T47D (cell line): ENCODE measurements at regions not wholly inside any gene's neighbourhood (a gene's known extent, or its start where the extent isn't known, plus 50 kb on each side); places are given as distances from the start of the nearest gene placed in this dataset.
"Not testable (repeated sequence)": the region's sequence is repeated elsewhere in the genome, so short reads cannot be mapped to it uniquely, and the experiment has no call there.

ENCODE experiments used
- DNase-seq, 2 experiments: peaks; one replicate each; pipeline versions ENCODE4 v3.0.0 to v3.0.0-alpha.2; 2011 to 2012; ENCODE audit warnings: low read depth in 1 of 2, low spot score in 1 of 2
- JUND ChIP-seq: IDR thresholded peaks from 2 replicates; pipeline ENCODE4 v1.6.1; 2012; ENCODE audit warnings: low read depth
- in situ Hi-C: cut with HindIII; loops from 2 replicates; pipeline ENCODE4 v1.10.0; 2016; ENCODE audit warnings: low sequenced_read_pairs, low pct_unique_long_range_greater_than_20kb

DNA sequence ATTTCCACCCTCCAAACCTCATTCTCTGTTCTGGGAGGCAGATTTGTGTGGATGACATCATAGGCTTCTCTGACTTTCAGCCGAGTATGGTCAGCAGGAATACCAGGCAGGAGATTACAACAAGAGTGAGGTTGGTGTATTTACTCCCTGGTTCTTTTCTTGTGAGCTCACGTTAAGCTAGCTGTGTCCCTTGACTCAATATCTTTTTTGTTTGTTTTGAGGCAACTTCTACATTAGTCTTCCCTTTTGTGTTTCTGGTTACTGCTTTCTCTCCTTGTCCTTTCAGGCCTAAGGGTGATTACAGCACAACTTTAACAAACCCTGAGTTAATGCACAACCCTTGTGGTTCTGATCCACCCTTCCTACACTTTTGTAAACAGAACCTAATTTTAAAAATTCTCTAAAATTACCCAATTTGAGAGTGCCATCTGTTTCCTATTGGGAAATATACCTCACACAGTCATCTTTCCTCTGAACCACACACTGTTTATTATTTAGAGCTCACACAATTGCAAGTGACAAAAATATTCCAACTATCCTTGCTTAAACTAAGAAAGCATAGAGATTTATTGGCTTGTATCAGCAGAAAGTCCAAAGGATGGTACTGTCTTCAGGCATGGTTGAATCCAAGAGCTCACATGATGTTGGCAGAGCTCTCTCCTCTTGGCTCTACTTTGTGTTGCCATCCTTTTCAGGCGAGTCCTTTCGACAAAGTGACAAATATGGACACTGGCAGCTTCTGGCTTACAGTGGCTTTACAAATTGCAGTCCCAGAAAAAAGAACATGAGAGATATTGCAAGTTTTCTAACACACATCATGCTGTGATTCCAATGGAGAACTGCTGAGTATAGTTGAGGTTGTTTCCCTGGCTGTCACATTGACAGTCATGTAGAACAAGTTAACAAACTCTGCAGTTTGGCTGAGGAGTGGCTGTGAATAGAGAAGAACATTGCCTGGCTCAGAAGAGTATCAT lies 150.5 kb upstream of the DDIT4L start:
- no peak for DNase-seq
- no peak for TF ChIP-seq JUND
- in situ Hi-C loops: no loop called here

DNA sequence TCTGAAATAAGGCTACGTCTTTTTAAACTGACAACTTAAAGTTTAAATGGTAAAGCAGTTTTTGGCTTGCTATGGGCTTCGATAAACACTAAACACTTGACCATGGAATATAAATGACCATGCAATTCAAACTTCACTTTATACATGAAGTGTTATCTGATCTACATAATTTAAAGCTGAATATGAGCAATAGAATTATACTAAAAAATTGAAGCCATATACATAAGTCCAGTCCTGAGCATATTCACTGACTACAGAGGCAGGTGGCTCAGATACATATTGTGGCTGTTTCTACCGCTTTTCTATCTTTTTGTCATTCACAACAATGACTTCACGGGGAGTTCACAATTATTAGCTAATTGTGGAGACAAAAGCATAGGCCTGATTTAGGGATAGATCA lies 149.6 kb upstream of the DDIT4L start:
- DNase-seq: no peak
- in situ Hi-C loops: no loop called here
- TF ChIP-seq JUND: no peak

- in situ Hi-C loops, DNase-seq: not testable (repeated sequence)
Measured at GRCh38 chr4:100333491-100333890, 143.2 kb upstream of the DDIT4L start.

DNA sequence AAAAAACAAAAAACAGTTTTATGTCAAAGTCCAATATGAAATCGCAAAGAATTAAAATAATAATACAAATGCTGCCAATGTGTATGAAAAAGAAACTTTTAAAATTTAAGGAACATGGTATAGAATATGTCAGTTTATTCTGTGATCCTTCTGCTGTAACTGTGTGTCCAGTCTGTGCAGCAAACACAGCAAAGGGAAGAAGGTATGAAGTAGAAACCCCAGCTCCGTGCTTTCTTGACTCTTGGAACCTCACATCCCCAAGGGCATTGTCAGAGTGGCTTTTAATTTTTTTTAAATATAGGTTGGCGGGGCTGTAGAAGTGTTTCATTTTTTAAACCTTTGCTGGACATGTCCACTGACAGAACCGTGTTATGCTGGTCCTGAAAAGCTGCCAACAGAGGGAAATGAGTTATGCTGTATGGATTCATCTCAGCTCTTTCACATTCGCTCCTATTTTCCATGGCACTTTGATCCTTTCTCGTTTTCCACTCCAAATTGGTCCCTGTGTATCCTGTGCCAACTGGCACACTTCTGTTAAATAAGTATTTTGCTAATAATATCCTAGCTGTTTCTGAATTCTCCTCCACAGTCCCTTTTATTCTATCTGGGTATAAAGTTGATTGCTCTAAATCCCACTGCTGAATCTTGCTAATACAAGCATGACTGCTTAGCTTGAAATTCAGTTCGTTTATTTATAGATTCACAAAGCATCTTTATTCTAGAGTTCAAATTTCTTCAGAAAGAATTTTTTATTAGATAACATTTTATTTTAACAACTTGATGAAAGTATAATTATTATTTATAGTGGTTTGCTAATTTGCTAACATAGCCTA lies 127.0 kb upstream of the DDIT4L start:
- no peak for TF ChIP-seq JUND
- in situ Hi-C loops: no loop called here
- DNase-seq: no peak

GRCh38 chr4:100314057-100314456 lies 123.8 kb upstream of the DDIT4L start:
- no peak for TF ChIP-seq JUND
- DNase-seq: no peak
- in situ Hi-C loops: no loop called here

DNA sequence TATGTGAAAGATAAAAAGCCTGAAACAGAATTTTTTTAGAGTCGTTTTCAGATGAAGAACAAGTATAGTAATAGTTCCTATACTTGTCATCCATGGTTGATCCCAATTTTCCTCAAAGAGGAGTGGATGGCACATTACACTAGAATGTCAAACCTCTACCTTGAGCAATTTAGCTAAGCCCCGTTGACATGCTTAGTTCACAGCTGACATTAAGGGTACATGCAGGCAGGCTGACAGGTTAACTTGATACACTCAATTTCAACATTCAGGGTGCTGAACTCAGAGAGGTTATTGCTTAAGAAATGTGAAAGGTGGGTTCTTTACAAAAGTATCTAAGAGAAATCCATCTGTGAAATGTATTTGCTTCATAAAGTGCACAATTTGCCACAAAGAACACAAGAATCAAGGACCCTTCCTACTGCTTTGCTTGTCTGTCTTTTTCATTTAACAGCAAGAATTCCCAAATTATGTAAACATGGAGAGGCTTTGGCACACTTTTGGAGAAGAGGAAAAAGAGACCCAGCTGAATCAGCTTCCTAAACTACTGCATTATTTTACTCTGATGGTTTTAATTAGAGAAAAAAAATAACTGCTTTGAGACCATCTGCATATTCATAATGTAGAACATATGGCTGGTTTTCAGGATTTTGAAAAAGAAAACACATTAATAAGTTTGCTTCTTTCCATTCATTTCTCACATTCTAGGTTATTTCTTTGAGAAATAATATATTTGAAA lies 122.5 kb upstream of the DDIT4L start:
- no peak for DNase-seq
- no peak for TF ChIP-seq JUND
- in situ Hi-C loops: no loop called here

DNA sequence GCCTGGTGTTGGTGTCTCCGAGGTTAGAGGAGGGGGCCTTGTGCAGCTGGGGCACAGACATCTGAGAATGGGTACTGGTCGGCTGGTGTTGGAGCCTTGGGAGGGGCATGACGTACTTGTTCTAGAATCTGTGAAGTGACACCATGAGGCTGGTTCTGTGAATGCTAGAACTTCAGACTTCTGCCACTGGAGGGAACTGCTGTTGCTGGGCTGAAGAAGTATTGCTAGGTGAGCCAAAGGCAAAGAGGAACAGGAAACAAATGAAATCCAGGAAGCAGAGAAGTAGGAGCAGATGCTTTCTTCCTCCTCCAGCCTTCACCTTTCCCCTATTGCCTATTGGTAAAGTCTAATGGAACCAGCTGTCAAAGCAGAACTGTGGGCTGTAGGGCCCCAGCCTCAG lies 120.9 kb upstream of the DDIT4L start:
- in situ Hi-C loops: no loop called here
- DNase-seq: peak in 1 of 2 experiments; percentile 58
- no peak for TF ChIP-seq JUND

DNA sequence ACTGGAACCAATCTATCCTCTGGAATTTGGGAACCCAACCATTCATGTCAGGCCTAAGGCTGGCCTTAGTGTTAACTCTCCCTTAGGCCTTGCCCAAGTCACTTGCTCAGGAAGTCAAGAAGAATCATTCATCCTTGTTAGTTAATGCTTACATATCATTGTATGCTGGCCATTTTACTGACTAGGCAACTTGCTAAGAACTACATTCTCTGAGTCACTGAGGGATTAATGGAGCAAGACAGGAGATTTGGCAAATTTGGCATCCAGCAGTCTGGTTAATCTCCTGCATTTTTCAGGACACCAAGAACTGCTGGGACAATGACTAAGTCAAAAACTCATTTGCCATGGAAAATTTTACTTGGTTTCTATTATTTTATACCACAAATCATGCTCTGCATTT lies 115.8 kb upstream of the DDIT4L start:
- in situ Hi-C loops: no loop called here
- no peak for TF ChIP-seq JUND
- DNase-seq: no peak

- no peak for TF ChIP-seq JUND
- DNase-seq: no peak
- in situ Hi-C loops: no loop called here
Measured at GRCh38 chr4:100302061-100303026, 112.1 kb upstream of the DDIT4L start.

- in situ Hi-C loops: no loop called here
- DNase-seq: no peak
Measured at GRCh38 chr4:100299046-100299840, 109.0 kb upstream of the DDIT4L start.

GRCh38 chr4:100295792-100296191 lies 105.5 kb upstream of the DDIT4L start:
- in situ Hi-C loops: no loop called here
- DNase-seq: no peak
- TF ChIP-seq JUND: no peak

More at GRCh38 chr4:100299046-100299840, 109.0 kb upstream of the DDIT4L start:
- no peak for TF ChIP-seq JUND
